ENCODE measurements at regions not wholly inside any gene's neighbourhood (a gene's known extent, or its start where the extent isn't known, plus 50 kb on each side); places are given as distances from the start of the nearest gene placed in this dataset.
"Not testable (repeated sequence)": the region's sequence is repeated elsewhere in the genome, so short reads cannot be mapped to it uniquely, and the experiment has no call there.

GRCh38 chr10:65235266-65235665 is 1690.6 kb upstream of the LRRTM3 start:
- H3K9me3 Mint-ChIP-seq (ENCODE audit: low read depth) = no peaks in the 10 kb centered on the region
- H3K4me1 Mint-ChIP-seq (ENCODE audit: low read depth) = peaks cover 6% of the 10 kb centered on the region
- H3K27me3 Mint-ChIP-seq (ENCODE audit: low read depth) = no peaks in the 10 kb centered on the region
- no peak overlapping the region for H3K4me3 Mint-ChIP-seq (ENCODE audit: unreplicated experiment)
- no peak overlapping the region for H3K27ac Mint-ChIP-seq (ENCODE audit: unreplicated experiment)
- no peak for TF ChIP-seq CTCF (IDR thresholded peaks at IDR 0.05)
- no peaks in the 10 kb centered on the region for H3K36me3 Mint-ChIP-seq (ENCODE audit: low read depth)
- no peak for DNase-seq (ENCODE audit: low spot score)

- Mint-ChIP-seq H3K27ac (ENCODE audit: unreplicated experiment) (no peak overlapping the region), H3K4me1 (ENCODE audit: low read depth) (peaks cover 4% of the 10 kb centered on the region), H3K36me3 (ENCODE audit: low read depth) (no peaks in the 10 kb centered on the region), H3K9me3 (ENCODE audit: low read depth) (no peaks in the 10 kb centered on the region), H3K4me3 (ENCODE audit: unreplicated experiment) (no peak overlapping the region), H3K27me3 (ENCODE audit: low read depth) (no peaks in the 10 kb centered on the region)
- TF ChIP-seq CTCF (IDR thresholded peaks at IDR 0.05) = no peak
- DNase-seq (ENCODE audit: low spot score) = no peak
Observed at GRCh38 chr10:65235846-65236245, 1690.0 kb upstream of the LRRTM3 start.

GRCh38 chr10:65265451-65265954 is 1660.3 kb upstream of the LRRTM3 start:
- H3K27ac Mint-ChIP-seq (ENCODE audit: unreplicated experiment) = no peak overlapping the region

GRCh38 chr10:65269551-65269950 is 1656.3 kb upstream of the LRRTM3 start:
- H3K27ac Mint-ChIP-seq (ENCODE audit: unreplicated experiment); DNase-seq (ENCODE audit: low spot score); H3K27me3 Mint-ChIP-seq (ENCODE audit: low read depth); H3K9me3 Mint-ChIP-seq (ENCODE audit: low read depth); H3K4me3 Mint-ChIP-seq (ENCODE audit: unreplicated experiment); H3K4me1 Mint-ChIP-seq (ENCODE audit: low read depth); H3K36me3 Mint-ChIP-seq (ENCODE audit: low read depth): not testable (repeated sequence)

More at GRCh38 chr10:65265451-65265954, 1660.3 kb upstream of the LRRTM3 start:
- H3K27me3 Mint-ChIP-seq (ENCODE audit: low read depth) = no peaks in the 10 kb centered on the region
- H3K36me3 Mint-ChIP-seq (ENCODE audit: low read depth) = no peaks in the 10 kb centered on the region
- H3K4me1 Mint-ChIP-seq (ENCODE audit: low read depth) = peaks cover 4% of the 10 kb centered on the region
- no peak for TF ChIP-seq CTCF (IDR thresholded peaks at IDR 0.05)
- no peak overlapping the region for H3K4me3 Mint-ChIP-seq (ENCODE audit: unreplicated experiment)
- DNase-seq (ENCODE audit: low spot score) = no peak
- H3K9me3 Mint-ChIP-seq (ENCODE audit: low read depth) = peaks cover 7% of the 10 kb centered on the region

GRCh38 chr10:65270969-65271368 is 1654.9 kb upstream of the LRRTM3 start:
- Mint-ChIP-seq H3K27ac (ENCODE audit: unreplicated experiment) (no peak overlapping the region), H3K4me1 (ENCODE audit: low read depth) (no peaks in the 10 kb centered on the region), H3K36me3 (ENCODE audit: low read depth) (no peaks in the 10 kb centered on the region), H3K4me3 (ENCODE audit: unreplicated experiment) (no peak overlapping the region), H3K9me3 (ENCODE audit: low read depth) (peaks cover 1% of the 10 kb centered on the region), H3K27me3 (ENCODE audit: low read depth) (no peaks in the 10 kb centered on the region)
- TF ChIP-seq CTCF (IDR thresholded peaks at IDR 0.05) = no peak
- DNase-seq (ENCODE audit: low spot score) = no peak

GRCh38 chr10:65273115-65273514 is 1652.7 kb upstream of the LRRTM3 start:
- Mint-ChIP-seq H3K9me3 (ENCODE audit: low read depth) (peaks cover 2% of the 10 kb centered on the region), H3K27ac (ENCODE audit: unreplicated experiment) (no peak overlapping the region), H3K4me1 (ENCODE audit: low read depth) (no peaks in the 10 kb centered on the region), H3K36me3 (ENCODE audit: low read depth) (no peaks in the 10 kb centered on the region), H3K4me3 (ENCODE audit: unreplicated experiment) (no peak overlapping the region), H3K27me3 (ENCODE audit: low read depth) (no peaks in the 10 kb centered on the region)
- no peak for DNase-seq (ENCODE audit: low spot score)
- TF ChIP-seq CTCF (IDR thresholded peaks at IDR 0.05) = no peak
